ENCODE measurements at regions not wholly inside any gene's neighbourhood (a gene's known extent, or its start where the extent isn't known, plus 50 kb on each side); places are given as distances from the start of the nearest gene placed in this dataset.

- TF ChIP-seq CTCF (tag by site-specific recombination; IDR thresholded peaks at IDR 0.05) = no peak
- TF ChIP-seq TRIM28 (IDR thresholded peaks at IDR 0.05; ENCODE audit: borderline replicate concordance, low read length) = no peak
- no peak for TF ChIP-seq YY1 (tag by site-specific recombination; IDR thresholded peaks at IDR 0.05)
- TF ChIP-seq ZBTB48 (tag by site-specific recombination; IDR thresholded peaks at IDR 0.05) = no peak
- TF ChIP-seq ZSCAN5A (tag by site-specific recombination; IDR thresholded peaks at IDR 0.05) = no peak
- TF ChIP-seq ZNF362 (tag by site-specific recombination; IDR thresholded peaks at IDR 0.05) = no peak
- no peak for TF ChIP-seq ZNF274 (IDR thresholded peaks at IDR 0.05; ENCODE audit: low read length)
- no peak for TF ChIP-seq ZNF274 (tag by site-specific recombination; IDR thresholded peaks at IDR 0.05; ENCODE audit: borderline replicate concordance)
- no peak for TF ChIP-seq ZNF658 (tag by site-specific recombination; IDR thresholded peaks at IDR 0.05)
- TF ChIP-seq MEIS1 (CRISPR knock-in tag; IDR thresholded peaks at IDR 0.05; ENCODE audit: borderline replicate concordance) = no peak
- no peak for TF ChIP-seq ZBTB21 (tag by site-specific recombination; IDR thresholded peaks at IDR 0.05)
- TF ChIP-seq ELK4 (IDR thresholded peaks at IDR 0.05; ENCODE audit: borderline replicate concordance, low read depth, low read length) = no peak
- TF ChIP-seq ZBTB26 (tag by site-specific recombination; optimal IDR thresholded peaks at IDR 0.05) = no peak
Measured at GRCh38 chr6:121855521-121855920, 420.1 kb downstream of the GJA1 start.
